ENCODE measurements at regions not wholly inside any gene's neighbourhood (a gene's known extent, or its start where the extent isn't known, plus 50 kb on each side); places are given as distances from the start of the nearest gene placed in this dataset.

DNA sequence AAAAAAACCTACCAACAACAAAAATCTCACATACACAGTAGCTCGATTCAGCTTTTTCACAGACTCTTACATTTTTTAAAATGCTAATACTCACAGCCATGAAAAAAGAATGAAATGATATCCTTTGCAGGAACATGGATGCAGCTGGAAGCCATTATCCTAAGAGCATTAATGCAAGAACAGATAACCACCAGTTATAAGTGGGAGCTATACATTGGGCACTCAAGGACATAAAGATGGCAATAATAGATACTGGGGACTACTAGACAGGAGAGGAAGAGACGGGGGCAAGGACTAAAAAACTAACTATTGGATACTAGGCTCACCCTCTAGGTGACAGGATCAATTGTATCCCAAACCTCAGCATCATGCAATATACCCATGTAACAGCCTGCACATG is 90.3 kb upstream of the CCNH start:
- TF ChIP-seq, protein P1, sequence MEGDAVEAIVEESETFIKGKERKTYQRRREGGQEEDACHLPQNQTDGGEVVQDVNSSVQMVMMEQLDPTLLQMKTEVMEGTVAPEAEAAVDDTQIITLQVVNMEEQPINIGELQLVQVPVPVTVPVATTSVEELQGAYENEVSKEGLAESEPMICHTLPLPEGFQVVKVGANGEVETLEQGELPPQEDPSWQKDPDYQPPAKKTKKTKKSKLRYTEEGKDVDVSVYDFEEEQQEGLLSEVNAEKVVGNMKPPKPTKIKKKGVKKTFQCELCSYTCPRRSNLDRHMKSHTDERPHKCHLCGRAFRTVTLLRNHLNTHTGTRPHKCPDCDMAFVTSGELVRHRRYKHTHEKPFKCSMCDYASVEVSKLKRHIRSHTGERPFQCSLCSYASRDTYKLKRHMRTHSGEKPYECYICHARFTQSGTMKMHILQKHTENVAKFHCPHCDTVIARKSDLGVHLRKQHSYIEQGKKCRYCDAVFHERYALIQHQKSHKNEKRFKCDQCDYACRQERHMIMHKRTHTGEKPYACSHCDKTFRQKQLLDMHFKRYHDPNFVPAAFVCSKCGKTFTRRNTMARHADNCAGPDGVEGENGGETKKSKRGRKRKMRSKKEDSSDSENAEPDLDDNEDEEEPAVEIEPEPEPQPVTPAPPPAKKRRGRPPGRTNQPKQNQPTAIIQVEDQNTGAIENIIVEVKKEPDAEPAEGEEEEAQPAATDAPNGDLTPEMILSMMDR (IDR thresholded peaks at IDR 0.05; ENCODE audit: poor library complexity, severe bottlenecking), result no peak
- no peak for TF ChIP-seq EP300 (conservative IDR thresholded peaks at IDR 0.05; ENCODE audit: poor library complexity, severe bottlenecking)
- TF ChIP-seq POLR2AphosphoS5 (IDR thresholded peaks at IDR 0.05), result no peak
- TF ChIP-seq, protein P2, sequence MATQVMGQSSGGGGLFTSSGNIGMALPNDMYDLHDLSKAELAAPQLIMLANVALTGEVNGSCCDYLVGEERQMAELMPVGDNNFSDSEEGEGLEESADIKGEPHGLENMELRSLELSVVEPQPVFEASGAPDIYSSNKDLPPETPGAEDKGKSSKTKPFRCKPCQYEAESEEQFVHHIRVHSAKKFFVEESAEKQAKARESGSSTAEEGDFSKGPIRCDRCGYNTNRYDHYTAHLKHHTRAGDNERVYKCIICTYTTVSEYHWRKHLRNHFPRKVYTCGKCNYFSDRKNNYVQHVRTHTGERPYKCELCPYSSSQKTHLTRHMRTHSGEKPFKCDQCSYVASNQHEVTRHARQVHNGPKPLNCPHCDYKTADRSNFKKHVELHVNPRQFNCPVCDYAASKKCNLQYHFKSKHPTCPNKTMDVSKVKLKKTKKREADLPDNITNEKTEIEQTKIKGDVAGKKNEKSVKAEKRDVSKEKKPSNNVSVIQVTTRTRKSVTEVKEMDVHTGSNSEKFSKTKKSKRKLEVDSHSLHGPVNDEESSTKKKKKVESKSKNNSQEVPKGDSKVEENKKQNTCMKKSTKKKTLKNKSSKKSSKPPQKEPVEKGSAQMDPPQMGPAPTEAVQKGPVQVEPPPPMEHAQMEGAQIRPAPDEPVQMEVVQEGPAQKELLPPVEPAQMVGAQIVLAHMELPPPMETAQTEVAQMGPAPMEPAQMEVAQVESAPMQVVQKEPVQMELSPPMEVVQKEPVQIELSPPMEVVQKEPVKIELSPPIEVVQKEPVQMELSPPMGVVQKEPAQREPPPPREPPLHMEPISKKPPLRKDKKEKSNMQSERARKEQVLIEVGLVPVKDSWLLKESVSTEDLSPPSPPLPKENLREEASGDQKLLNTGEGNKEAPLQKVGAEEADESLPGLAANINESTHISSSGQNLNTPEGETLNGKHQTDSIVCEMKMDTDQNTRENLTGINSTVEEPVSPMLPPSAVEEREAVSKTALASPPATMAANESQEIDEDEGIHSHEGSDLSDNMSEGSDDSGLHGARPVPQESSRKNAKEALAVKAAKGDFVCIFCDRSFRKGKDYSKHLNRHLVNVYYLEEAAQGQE (IDR thresholded peaks at IDR 0.05; ENCODE audit: borderline replicate concordance), result no peak
- no peak for TF ChIP-seq SMC3 (conservative IDR thresholded peaks at IDR 0.05; ENCODE audit: poor library complexity)
- no peak for TF ChIP-seq EZH2 (IDR thresholded peaks at IDR 0.05; ENCODE audit: borderline replicate concordance, insufficient read depth, low read length, poor library complexity, severe bottlenecking)
- no peak for TF ChIP-seq TAF1 (IDR thresholded peaks at IDR 0.05; ENCODE audit: low read depth)

Measured in neural cell (in vitro differentiated cells).